ENCODE measurements at regions not wholly inside any gene's neighbourhood (a gene's known extent, or its start where the extent isn't known, plus 50 kb on each side); places are given as distances from the start of the nearest gene placed in this dataset.

- no peak for DNase-seq
Observed at GRCh38 chr3:160132226-160132625, 93.0 kb upstream of the C3orf80 start.

GRCh38 chr3:160133757-160134156 is 91.5 kb upstream of the C3orf80 start:
- DNase-seq, result peak; percentile 31

GRCh38 chr3:160134454-160134853 is 90.8 kb upstream of the C3orf80 start:
- DNase-seq, result no peak

GRCh38 chr3:160134964-160135363 is 90.3 kb upstream of the C3orf80 start:
- no peak for DNase-seq

- DNase-seq, result no peak
Observed at GRCh38 chr3:160135851-160136250, 89.4 kb upstream of the C3orf80 start.

- DNase-seq, result no peak
Observed at GRCh38 chr3:160136421-160136820, 88.8 kb upstream of the C3orf80 start.

GRCh38 chr3:160139291-160139690 is 85.9 kb upstream of the C3orf80 start:
- no peak for DNase-seq

- no peak for DNase-seq
Observed at GRCh38 chr3:160140756-160141155, 84.5 kb upstream of the C3orf80 start.

- no peak for DNase-seq
Observed at GRCh38 chr3:160141485-160142185, 83.6 kb upstream of the C3orf80 start.

- DNase-seq, result no peak
Observed at GRCh38 chr3:160143482-160143881, 81.7 kb upstream of the C3orf80 start.

GRCh38 chr3:160150066-160150465 is 75.2 kb upstream of the C3orf80 start:
- DNase-seq, result no peak

GRCh38 chr3:160150525-160150924 is 74.7 kb upstream of the C3orf80 start:
- no peak for DNase-seq

GRCh38 chr3:160152638-160153037 is 72.6 kb upstream of the C3orf80 start:
- no peak for DNase-seq

- peak; percentile 12 for DNase-seq
Observed at GRCh38 chr3:160154033-160154432, 71.2 kb upstream of the C3orf80 start.

GRCh38 chr3:160154596-160154995 is 70.6 kb upstream of the C3orf80 start:
- DNase-seq, result no peak

- DNase-seq, result no peak
Observed at GRCh38 chr3:160157321-160157720, 67.9 kb upstream of the C3orf80 start.

GRCh38 chr3:160159341-160159740 is 65.9 kb upstream of the C3orf80 start:
- no peak for DNase-seq

- DNase-seq, result no peak
Observed at GRCh38 chr3:160159806-160160205, 65.4 kb upstream of the C3orf80 start.

- DNase-seq, result no peak
Observed at GRCh38 chr3:160161921-160162320, 63.3 kb upstream of the C3orf80 start.

GRCh38 chr3:160162440-160162839 is 62.8 kb upstream of the C3orf80 start:
- DNase-seq, result no peak

GRCh38 chr3:160163229-160163878 is 61.9 kb upstream of the C3orf80 start:
- peak; percentile 46 for DNase-seq

GRCh38 chr3:160168246-160168645 is 57.0 kb upstream of the C3orf80 start:
- DNase-seq, result no peak

- peak; percentile 24 for DNase-seq
Observed at GRCh38 chr3:160169139-160169976, 55.9 kb upstream of the C3orf80 start.
